Astrocyte of the spinal cord (primary cell): ENCODE measurements at regions not wholly inside any gene's neighbourhood (a gene's known extent, or its start where the extent isn't known, plus 50 kb on each side); places are given as distances from the start of the nearest gene placed in this dataset.

Experiments
- DNase-seq: peaks from one replicate; pipeline ENCODE4 v3.0.0; 2011; ENCODE audit warnings: low read depth, low spot score
- H3K4me3 ChIP-seq: 2 replicates; pipeline ENCODE4 v1.5.1; 2011; ENCODE audit warnings: low read depth, mild to moderate bottlenecking, low read length, moderate library complexity
- in situ Hi-C: cut with HindIII; loops from 2 replicates; pipeline ENCODE4 v1.10.0; 2017; ENCODE audit warnings: low sequenced_read_pairs
- TF ChIP-seq, protein P1 (sequence below): IDR thresholded peaks from 2 replicates; pipeline ENCODE4 v1.5.1; 2012; ENCODE audit warnings: low read depth, mild to moderate bottlenecking, low read length, inconsistent platforms

- DNase-seq, result no peak
- H3K4me3 ChIP-seq, result no peak overlapping the region
- in situ Hi-C loops, result no loop called here
- TF ChIP-seq, protein P1, sequence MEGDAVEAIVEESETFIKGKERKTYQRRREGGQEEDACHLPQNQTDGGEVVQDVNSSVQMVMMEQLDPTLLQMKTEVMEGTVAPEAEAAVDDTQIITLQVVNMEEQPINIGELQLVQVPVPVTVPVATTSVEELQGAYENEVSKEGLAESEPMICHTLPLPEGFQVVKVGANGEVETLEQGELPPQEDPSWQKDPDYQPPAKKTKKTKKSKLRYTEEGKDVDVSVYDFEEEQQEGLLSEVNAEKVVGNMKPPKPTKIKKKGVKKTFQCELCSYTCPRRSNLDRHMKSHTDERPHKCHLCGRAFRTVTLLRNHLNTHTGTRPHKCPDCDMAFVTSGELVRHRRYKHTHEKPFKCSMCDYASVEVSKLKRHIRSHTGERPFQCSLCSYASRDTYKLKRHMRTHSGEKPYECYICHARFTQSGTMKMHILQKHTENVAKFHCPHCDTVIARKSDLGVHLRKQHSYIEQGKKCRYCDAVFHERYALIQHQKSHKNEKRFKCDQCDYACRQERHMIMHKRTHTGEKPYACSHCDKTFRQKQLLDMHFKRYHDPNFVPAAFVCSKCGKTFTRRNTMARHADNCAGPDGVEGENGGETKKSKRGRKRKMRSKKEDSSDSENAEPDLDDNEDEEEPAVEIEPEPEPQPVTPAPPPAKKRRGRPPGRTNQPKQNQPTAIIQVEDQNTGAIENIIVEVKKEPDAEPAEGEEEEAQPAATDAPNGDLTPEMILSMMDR, result no peak
Measured at GRCh38 chr14:87691042-87691881, 301.7 kb downstream of the GALC start.

DNA sequence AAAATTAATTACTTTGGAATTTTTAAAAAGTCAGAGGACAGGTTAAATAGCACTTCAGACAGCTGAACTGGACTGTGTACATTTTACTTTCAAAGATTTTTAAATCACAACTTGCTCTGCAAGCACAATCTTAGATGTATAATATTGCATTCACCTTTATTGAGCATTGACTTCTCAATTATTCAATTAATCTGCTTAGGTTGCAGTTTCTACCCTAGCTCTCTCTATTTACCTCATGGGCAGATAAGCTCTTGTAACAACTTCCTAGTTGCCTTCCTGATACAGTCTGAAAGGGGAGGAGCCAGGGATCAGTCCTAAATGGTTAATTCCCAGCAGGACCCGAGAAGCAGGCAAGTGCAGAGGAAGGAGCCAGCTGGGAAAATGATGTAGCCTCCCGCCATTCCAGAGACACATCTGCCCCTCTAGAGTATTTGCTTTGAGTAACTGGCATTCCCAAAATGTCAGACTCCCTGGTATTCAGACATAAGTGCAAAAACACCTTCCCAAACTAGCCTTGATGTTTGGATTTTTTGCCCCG lies 302.8 kb downstream of the GALC start:
- DNase-seq, result no peak
- no peak overlapping the region for H3K4me3 ChIP-seq
- TF ChIP-seq, protein P1, result no peak
- in situ Hi-C loops, result no loop called here

- H3K4me3 ChIP-seq, result no peak overlapping the region
- in situ Hi-C loops, result no loop called here
- TF ChIP-seq, protein P1, result no peak
- DNase-seq, result no peak
Measured at GRCh38 chr14:87688524-87688923, 304.5 kb downstream of the GALC start.

DNA sequence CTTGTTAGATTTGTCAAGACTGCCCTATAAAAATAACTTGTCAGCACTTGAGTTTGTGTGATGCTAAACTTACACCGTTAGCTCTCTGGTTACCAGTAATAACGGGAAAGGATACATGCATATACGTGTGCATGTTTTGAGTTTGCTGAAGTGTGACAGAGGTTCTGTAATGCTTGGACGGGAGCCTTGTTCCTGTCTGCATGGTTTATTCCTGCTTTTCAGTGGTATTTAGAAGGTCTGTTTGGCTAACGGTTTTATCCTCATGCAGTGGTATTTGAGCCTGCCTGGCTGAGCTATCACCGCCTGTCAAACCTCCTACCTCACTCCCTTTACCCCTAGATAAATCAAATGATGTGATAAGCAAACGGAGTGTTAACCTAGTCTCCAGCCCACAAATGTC lies 305.6 kb downstream of the GALC start:
- no peak for DNase-seq
- TF ChIP-seq, protein P1, result no peak
- in situ Hi-C loops, result no loop called here
- H3K4me3 ChIP-seq, result no peak overlapping the region

- H3K4me3 ChIP-seq, result no peak overlapping the region
- in situ Hi-C loops, result no loop called here
- TF ChIP-seq, protein P1, result no peak
- no peak for DNase-seq
Measured at GRCh38 chr14:87686746-87687145, 306.2 kb downstream of the GALC start.

DNA sequence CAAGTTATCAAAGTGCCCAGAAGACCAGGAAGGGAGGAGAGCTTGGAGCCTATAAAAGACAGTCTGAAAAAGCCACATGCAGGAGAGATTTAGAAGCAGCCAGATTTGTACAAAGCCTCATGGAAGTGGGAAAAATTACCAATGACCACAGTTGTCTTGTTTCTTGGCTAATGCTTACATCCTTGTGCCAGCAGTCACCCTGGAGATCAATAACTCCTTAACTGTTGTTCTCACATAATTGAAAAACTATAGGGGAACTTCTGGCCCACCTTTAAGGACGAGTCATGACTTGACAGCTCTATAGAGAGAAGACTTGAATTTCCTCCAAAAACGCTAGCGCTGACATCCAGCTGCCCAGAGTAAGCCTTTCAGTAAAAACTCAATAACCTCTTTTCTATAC lies 313.1 kb downstream of the GALC start:
- in situ Hi-C loops, result no loop called here
- TF ChIP-seq, protein P1, result no peak
- DNase-seq, result no peak
- H3K4me3 ChIP-seq, result no peak overlapping the region
